ENCODE measurements at regions not wholly inside any gene's neighbourhood (a gene's known extent, or its start where the extent isn't known, plus 50 kb on each side); places are given as distances from the start of the nearest gene placed in this dataset.

DNA sequence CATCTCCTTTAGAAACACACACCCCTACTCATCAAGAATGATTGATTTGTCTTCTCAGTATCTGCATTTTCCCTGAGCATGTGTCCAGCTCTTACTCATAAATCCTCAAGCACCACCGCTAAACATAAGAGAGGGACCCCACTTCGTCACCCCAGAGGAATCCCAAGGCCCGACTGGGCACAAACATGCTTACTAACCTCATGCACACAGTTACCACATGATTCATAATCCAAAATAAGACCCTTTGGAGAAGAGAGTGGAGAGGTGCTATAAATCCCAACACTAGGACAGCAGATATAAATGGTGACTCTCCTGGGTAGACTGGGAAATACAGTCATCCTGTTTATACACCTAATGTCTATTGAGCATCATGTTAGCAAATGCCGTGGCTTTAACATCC lies 843.2 kb upstream of the ID2 start:
- WGBS (ENCODE audit: missing lambda C conversion rate) = 18% methylated on average over 4 of the region's 4 CpGs
- CTCF ChIA-PET = no interaction called here
- no peak for FAIRE-seq

DNA sequence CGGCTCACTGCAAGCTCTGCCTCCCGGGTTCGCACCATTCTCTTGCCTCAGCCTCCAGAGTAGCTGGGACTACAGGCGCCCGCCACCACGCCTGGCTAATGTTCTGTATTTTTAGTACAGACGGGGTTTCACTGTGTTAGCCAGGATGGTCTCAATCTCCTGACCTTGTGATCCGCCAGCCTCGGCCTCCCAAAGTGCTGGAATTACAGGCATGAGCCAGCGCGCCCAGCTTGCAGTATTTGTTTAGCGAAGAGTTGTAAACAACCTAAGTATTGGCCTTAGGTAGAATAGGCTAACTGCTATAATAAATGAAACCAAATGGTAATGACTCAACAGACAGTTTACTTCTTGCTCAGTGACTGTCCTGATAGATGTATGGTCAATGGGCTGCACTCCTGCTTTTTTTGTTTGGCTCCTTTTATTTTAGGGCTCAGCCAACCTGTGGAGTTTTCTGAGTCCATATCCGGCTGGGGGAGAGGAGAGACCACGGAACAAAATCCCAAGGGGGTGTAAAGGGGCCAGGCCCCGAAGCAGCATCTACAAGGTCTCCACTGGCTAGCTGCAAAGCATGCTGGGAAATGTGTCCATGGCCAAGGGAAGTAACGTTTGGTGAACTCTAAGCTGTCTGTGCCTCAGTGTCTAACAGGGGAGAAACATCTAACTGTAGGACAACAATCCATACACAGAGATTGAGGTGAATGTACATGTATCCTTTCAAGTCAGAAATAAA lies 841.0 kb upstream of the ID2 start:
- FAIRE-seq = no peak
- Histone ChIP-seq H3K4me2 (no peak overlapping the region), H3K4me1 (no peaks in the 10 kb centered on the region), H3K27ac (no peak overlapping the region), H3K4me3 (no peak overlapping the region), H3K9me3 (peaks cover 3% of the 10 kb centered on the region; the same call in 1 of the 3 replicates)
- POLR2A ChIA-PET = no interaction called here
- no peak for DNase-seq (ENCODE audit: low read depth in 1 of 2, low spot score in 1 of 2)
- WGBS (ENCODE audit: missing lambda C conversion rate) = 57% methylated on average over 16 of the region's 16 CpGs
- CTCF ChIA-PET = no interaction called here
- TF ChIP-seq JUN (IDR thresholded peaks at IDR 0.05) (no peak), PHF8 (IDR thresholded peaks at IDR 0.05; ENCODE audit: borderline replicate concordance, low read depth) (no peak), BHLHE40 (IDR thresholded peaks at IDR 0.05; ENCODE audit: low read depth, low read length) (no peak), CHD4 (IDR thresholded peaks at IDR 0.05; ENCODE audit: borderline replicate concordance) (no peak), TP53 (CRISPR knock-in tag; IDR thresholded peaks at IDR 0.05) (no peak), FOXS1 (CRISPR knock-in tag; IDR thresholded peaks at IDR 0.05) (no peak), CBX2 (IDR thresholded peaks at IDR 0.05; ENCODE audit: borderline replicate concordance, low read depth) (no peak), RAD21 (conservative IDR thresholded peaks at IDR 0.05 in 1 of 2, IDR thresholded peaks at IDR 0.05 in 1 of 2) (no peak), HDAC2 (IDR thresholded peaks at IDR 0.05) (no peak)
- ATAC-seq = no peak

More for the DNA sequence above, 843.2 kb upstream of the ID2 start:
- Histone ChIP-seq H3K4me2 (no peak overlapping the region), H3K9me3 (peaks cover 3% of the 10 kb centered on the region; the same call in 1 of the 3 replicates), H3K27ac (no peak overlapping the region), H3K4me3 (no peak overlapping the region), H3K4me1 (no peaks in the 10 kb centered on the region)
- TF ChIP-seq MAFK (IDR thresholded peaks at IDR 0.05; ENCODE audit: partially characterized antibody) (no peak), HDAC2 (IDR thresholded peaks at IDR 0.05) (no peak), JUNB (IDR thresholded peaks at IDR 0.05) (no peak), PHF8 (IDR thresholded peaks at IDR 0.05; ENCODE audit: borderline replicate concordance, low read depth) (no peak), POLR2A (IDR thresholded peaks at IDR 0.05; ENCODE audit: low read length) (no peak), FOXS1 (CRISPR knock-in tag; IDR thresholded peaks at IDR 0.05) (no peak), FOSB (CRISPR knock-in tag; IDR thresholded peaks at IDR 0.05) (no peak)
- TF ChIP-seq, protein P1, sequence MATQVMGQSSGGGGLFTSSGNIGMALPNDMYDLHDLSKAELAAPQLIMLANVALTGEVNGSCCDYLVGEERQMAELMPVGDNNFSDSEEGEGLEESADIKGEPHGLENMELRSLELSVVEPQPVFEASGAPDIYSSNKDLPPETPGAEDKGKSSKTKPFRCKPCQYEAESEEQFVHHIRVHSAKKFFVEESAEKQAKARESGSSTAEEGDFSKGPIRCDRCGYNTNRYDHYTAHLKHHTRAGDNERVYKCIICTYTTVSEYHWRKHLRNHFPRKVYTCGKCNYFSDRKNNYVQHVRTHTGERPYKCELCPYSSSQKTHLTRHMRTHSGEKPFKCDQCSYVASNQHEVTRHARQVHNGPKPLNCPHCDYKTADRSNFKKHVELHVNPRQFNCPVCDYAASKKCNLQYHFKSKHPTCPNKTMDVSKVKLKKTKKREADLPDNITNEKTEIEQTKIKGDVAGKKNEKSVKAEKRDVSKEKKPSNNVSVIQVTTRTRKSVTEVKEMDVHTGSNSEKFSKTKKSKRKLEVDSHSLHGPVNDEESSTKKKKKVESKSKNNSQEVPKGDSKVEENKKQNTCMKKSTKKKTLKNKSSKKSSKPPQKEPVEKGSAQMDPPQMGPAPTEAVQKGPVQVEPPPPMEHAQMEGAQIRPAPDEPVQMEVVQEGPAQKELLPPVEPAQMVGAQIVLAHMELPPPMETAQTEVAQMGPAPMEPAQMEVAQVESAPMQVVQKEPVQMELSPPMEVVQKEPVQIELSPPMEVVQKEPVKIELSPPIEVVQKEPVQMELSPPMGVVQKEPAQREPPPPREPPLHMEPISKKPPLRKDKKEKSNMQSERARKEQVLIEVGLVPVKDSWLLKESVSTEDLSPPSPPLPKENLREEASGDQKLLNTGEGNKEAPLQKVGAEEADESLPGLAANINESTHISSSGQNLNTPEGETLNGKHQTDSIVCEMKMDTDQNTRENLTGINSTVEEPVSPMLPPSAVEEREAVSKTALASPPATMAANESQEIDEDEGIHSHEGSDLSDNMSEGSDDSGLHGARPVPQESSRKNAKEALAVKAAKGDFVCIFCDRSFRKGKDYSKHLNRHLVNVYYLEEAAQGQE (IDR thresholded peaks at IDR 0.05) = no peak
- DNase-seq (ENCODE audit: low read depth in 1 of 2, low spot score in 1 of 2) = no peak
- POLR2A ChIA-PET = no interaction called here
- ATAC-seq = no peak; a peak in 1 of 6 replicates

DNA sequence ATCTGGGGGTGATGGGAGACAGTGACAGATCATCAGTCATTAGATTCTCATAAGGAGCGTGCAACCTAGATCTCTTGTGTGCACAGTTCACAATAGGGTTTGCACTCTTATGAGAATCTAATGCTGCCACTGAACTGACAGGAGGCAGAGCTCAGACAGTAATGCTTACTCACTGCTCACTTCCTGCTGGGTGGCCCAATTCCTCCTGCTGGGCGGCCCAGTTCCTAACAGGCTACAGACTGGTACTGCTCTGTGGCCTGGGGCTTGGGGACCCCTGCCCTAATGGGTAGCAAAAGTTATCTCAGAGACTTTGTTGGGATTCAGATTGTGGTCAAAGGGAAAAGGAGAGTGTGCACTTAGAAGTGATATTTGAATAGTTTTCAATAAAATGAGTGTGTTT lies 840.1 kb upstream of the ID2 start:
- no peak for ATAC-seq
- DNase-seq (ENCODE audit: low read depth in 1 of 2, low spot score in 1 of 2) = no peak
- 30% methylated on average over 2 of the region's 2 CpGs for WGBS (ENCODE audit: missing lambda C conversion rate)
- Histone ChIP-seq H3K9me3 (peaks cover 3% of the 10 kb centered on the region; the same call in 1 of the 3 replicates), H3K4me3 (no peak overlapping the region), H3K4me2 (no peak overlapping the region), H3K4me1 (no peaks in the 10 kb centered on the region), H3K27ac (no peak overlapping the region)
- ChIA-PET CTCF (no interaction called here), POLR2A (no interaction called here)
- no peak for FAIRE-seq
- TF ChIP-seq, protein P2, sequence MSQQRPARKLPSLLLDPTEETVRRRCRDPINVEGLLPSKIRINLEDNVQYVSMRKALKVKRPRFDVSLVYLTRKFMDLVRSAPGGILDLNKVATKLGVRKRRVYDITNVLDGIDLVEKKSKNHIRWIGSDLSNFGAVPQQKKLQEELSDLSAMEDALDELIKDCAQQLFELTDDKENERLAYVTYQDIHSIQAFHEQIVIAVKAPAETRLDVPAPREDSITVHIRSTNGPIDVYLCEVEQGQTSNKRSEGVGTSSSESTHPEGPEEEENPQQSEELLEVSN (IDR thresholded peaks at IDR 0.05; ENCODE audit: borderline replicate concordance, low read depth) = no peak
- TF ChIP-seq POLR2A (IDR thresholded peaks at IDR 0.05; ENCODE audit: low read length) (no peak), RARB (CRISPR knock-in tag; IDR thresholded peaks at IDR 0.05) (no peak), RNF2 (IDR thresholded peaks at IDR 0.05; ENCODE audit: borderline replicate concordance, low read depth) (no peak), JUNB (IDR thresholded peaks at IDR 0.05) (no peak), RFX5 (IDR thresholded peaks at IDR 0.05) (no peak), ZC3H11A (IDR thresholded peaks at IDR 0.05) (no peak), CBX2 (IDR thresholded peaks at IDR 0.05; ENCODE audit: borderline replicate concordance, low read depth) (no peak), ZSCAN20 (CRISPR knock-in tag; IDR thresholded peaks at IDR 0.05) (no peak)
